ENCODE measurements at regions not wholly inside any gene's neighbourhood (a gene's known extent, or its start where the extent isn't known, plus 50 kb on each side); places are given as distances from the start of the nearest gene placed in this dataset.

DNA sequence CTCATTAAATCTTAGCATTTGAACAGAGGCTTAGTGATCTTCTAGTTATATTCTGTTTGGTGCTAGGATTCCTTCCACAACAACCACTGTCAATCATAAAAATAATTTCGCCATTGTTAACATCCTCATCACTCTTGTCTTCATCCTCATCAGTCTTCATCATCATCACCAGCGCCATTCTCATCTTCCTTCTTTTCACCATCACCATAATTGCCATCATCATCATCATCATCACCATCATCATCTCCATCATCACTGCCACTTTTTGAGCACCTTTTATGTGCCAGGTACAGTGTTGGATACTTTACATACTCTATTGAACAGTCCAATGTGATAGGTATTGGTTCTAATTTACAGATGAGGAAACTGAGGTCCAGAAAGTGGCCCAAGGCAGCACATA, 245.7 kb downstream of the PTPRU start:
- no peak for TF ChIP-seq SUZ12 (IDR thresholded peaks at IDR 0.05)
- no peak for TF ChIP-seq SP1 (IDR thresholded peaks at IDR 0.05)
- no peak for TF ChIP-seq L3MBTL2 (conservative IDR thresholded peaks at IDR 0.05)
- TF ChIP-seq TARDBP (IDR thresholded peaks at IDR 0.05): no peak
- peak; percentile 7; the same call in 1 of the 2 replicates for TF ChIP-seq PKNOX1 (IDR thresholded peaks at IDR 0.05)
